Activated CD8-positive, alpha-beta T cell treated with anti-CD3 and anti-CD28 coated beads for 36 hours (primary cell): ENCODE measurements at regions not wholly inside any gene's neighbourhood (a gene's known extent, or its start where the extent isn't known, plus 50 kb on each side); places are given as distances from the start of the nearest gene placed in this dataset.

ENCODE experiments used
- ATAC-seq: fragments of 200-7000 bp; cut with Tn5 transposase; one replicate; pipeline ENCODE4 v1.10.0; 2021; ENCODE audit warnings: mild to moderate bottlenecking, moderate library complexity
- CTCF ChIA-PET: fragments of 350-600 bp; sonication (Branson Sonifier 250); formaldehyde crosslinking; loops from one replicate; lab custom pipeline; 2021; ENCODE audit warnings: antibody characterized with exemption; lab: Charles Lee
- POLR2A ChIA-PET: fragments of 350-600 bp; sonication (Branson Sonifier 250); formaldehyde crosslinking; loops from one replicate; lab custom pipeline; 2021; ENCODE audit warnings: antibody characterized with exemption; lab: Charles Lee
- DNase-seq: peaks from one replicate; pipeline ENCODE4 v3.0.0-alpha.2; 2020
- H3K27ac Mint-ChIP-seq: one replicate; pipeline ENCODE4 v1.8.0; 2021; ENCODE audit warnings: mild to moderate bottlenecking, mixed read lengths
- H3K27me3 Mint-ChIP-seq: one replicate; pipeline ENCODE4 v1.8.0; 2021; ENCODE audit warnings: mixed read lengths
- H3K36me3 Mint-ChIP-seq: one replicate; pipeline ENCODE4 v1.8.0; 2021; ENCODE audit warnings: low read depth, mixed read lengths
- H3K4me1 Mint-ChIP-seq: one replicate; pipeline ENCODE4 v1.8.0; 2021; ENCODE audit warnings: low read depth, mixed read lengths
- H3K4me3 Mint-ChIP-seq: one replicate; pipeline ENCODE4 v1.8.0; 2021; ENCODE audit warnings: mild to moderate bottlenecking, moderate library complexity, mixed read lengths
- H3K9me3 Mint-ChIP-seq: one replicate; pipeline ENCODE4 v1.8.0; 2021; ENCODE audit warnings: mixed read lengths
- CTCF ChIP-seq: fragments of 200-600 bp; IDR thresholded peaks from one replicate; pipeline ENCODE4 v1.8.0; 2022; ENCODE audit warnings: antibody characterized with exemption, mild to moderate bottlenecking
- intact Hi-C: fragments of 100-400 bp; cut with micrococcal nuclease; formaldehyde crosslinking; loops from one replicate; pipeline ENCODE4 v1.10.0; 2022

- ChIA-PET POLR2A (no interaction called here), CTCF (no interaction called here)
- DNase-seq, result no peak
- intact Hi-C loops, result no loop called here
- Mint-ChIP-seq H3K36me3 (no peaks in the 10 kb centered on the region), H3K9me3 (peaks cover 9% of the 10 kb centered on the region), H3K27me3 (no peaks in the 10 kb centered on the region), H3K4me1 (no peaks in the 10 kb centered on the region), H3K27ac (no peak overlapping the region), H3K4me3 (no peak overlapping the region)
- no peak for ATAC-seq
- no peak for TF ChIP-seq CTCF
These were observed 1262.0 kb downstream of the TYW1 start for GRCh38 chr7:68258609-68259008.

- ATAC-seq, result no peak
- H3K27ac Mint-ChIP-seq, result no peak overlapping the region
- H3K9me3 Mint-ChIP-seq, result peaks cover 29% of the 10 kb centered on the region
- no peak overlapping the region for H3K4me3 Mint-ChIP-seq
- no peaks in the 10 kb centered on the region for H3K36me3 Mint-ChIP-seq
- CTCF ChIA-PET, result no interaction called here
- H3K4me1 Mint-ChIP-seq, result no peaks in the 10 kb centered on the region
- no peak for TF ChIP-seq CTCF
- no peaks in the 10 kb centered on the region for H3K27me3 Mint-ChIP-seq
- DNase-seq, result no peak
- POLR2A ChIA-PET, result no interaction called here
- intact Hi-C loops, result no loop called here
These were observed 1268.6 kb downstream of the TYW1 start for GRCh38 chr7:68265258-68265657.

GRCh38 chr7:68266004-68266579, 1269.5 kb downstream of the TYW1 start:
- ChIA-PET CTCF (no interaction called here), POLR2A (no interaction called here)
- H3K36me3 Mint-ChIP-seq, result no peaks in the 10 kb centered on the region
- H3K9me3 Mint-ChIP-seq, result peaks cover 27% of the 10 kb centered on the region
- no peaks in the 10 kb centered on the region for H3K27me3 Mint-ChIP-seq
- no peaks in the 10 kb centered on the region for H3K4me1 Mint-ChIP-seq
- no peak for TF ChIP-seq CTCF
- H3K27ac Mint-ChIP-seq, result no peak overlapping the region
- ATAC-seq, result no peak
- intact Hi-C loops, result no loop called here
- no peak overlapping the region for H3K4me3 Mint-ChIP-seq
- DNase-seq, result no peak

- no peak for TF ChIP-seq CTCF
- H3K27ac Mint-ChIP-seq, result no peak overlapping the region
- H3K9me3 Mint-ChIP-seq, result peaks cover 23% of the 10 kb centered on the region
- CTCF ChIA-PET, result no interaction called here
- intact Hi-C loops, result no loop called here
- H3K4me1 Mint-ChIP-seq, result no peaks in the 10 kb centered on the region
- no peaks in the 10 kb centered on the region for H3K36me3 Mint-ChIP-seq
- DNase-seq, result no peak
- POLR2A ChIA-PET, result no interaction called here
- H3K4me3 Mint-ChIP-seq, result no peak overlapping the region
- ATAC-seq, result no peak
- H3K27me3 Mint-ChIP-seq, result no peaks in the 10 kb centered on the region
These were observed 1270.9 kb downstream of the TYW1 start for GRCh38 chr7:68267486-68267885.

- POLR2A ChIA-PET, result interaction anchor here (0.7 kb wide), 1 partner anchor 801 kb away, joined by 3 read pairs; no protein-coding TSS in a partner anchor
- Mint-ChIP-seq H3K9me3 (peaks cover 19% of the 10 kb centered on the region), H3K27ac (no peak overlapping the region), H3K4me3 (no peak overlapping the region), H3K4me1 (no peaks in the 10 kb centered on the region), H3K27me3 (no peaks in the 10 kb centered on the region), H3K36me3 (no peaks in the 10 kb centered on the region)
- intact Hi-C loops, result no loop called here
- no peak for DNase-seq
- no peak for ATAC-seq
- no peak for TF ChIP-seq CTCF
- CTCF ChIA-PET, result no interaction called here
These were observed 1272.8 kb downstream of the TYW1 start for GRCh38 chr7:68269405-68269804.
